CD4-positive, alpha-beta T cell (primary cell): ENCODE measurements at regions not wholly inside any gene's neighbourhood (a gene's known extent, or its start where the extent isn't known, plus 50 kb on each side); places are given as distances from the start of the nearest gene placed in this dataset.

Experiments
- ATAC-seq: fragments of 200-7000 bp; cut with Tn5 transposase; one replicate; pipeline ENCODE4 v1.10.0; 2022; ENCODE audit warnings: mild to moderate bottlenecking; ENCODE audit not compliant: poor library complexity
- CTCF ChIA-PET: fragments of 350-600 bp; sonication (Branson Sonifier 250); formaldehyde crosslinking; loops from one replicate; lab custom pipeline; 2021; ENCODE audit warnings: antibody characterized with exemption, inconsistent platforms; lab: Charles Lee
- POLR2A ChIA-PET: fragments of 350-600 bp; sonication (Branson Sonifier 250); formaldehyde crosslinking; loops from one replicate; lab custom pipeline; 2021; ENCODE audit warnings: antibody characterized with exemption, inconsistent platforms; lab: Charles Lee
- DNase-seq, 14 experiments: peaks; one replicate each; pipeline ENCODE4 v3.0.0-alpha.2; 2013 to 2020; ENCODE audit warnings: mixed read lengths in 2 of 14
- H3K27ac ChIP-seq, 2 donors: one replicate each; pipeline versions ENCODE4 v1.5.1 to v1.7.0; 2013; ENCODE audit warnings: low read length in 2 of 2, low read depth in 1 of 2, mild to moderate bottlenecking in 1 of 2
- H3K27me3 ChIP-seq, 2 experiments: 1 replicate in 1 of 2; 2 replicates in 1 of 2; pipeline versions ENCODE4 v1.6.1 to v1.7.0; 2013; ENCODE audit warnings: low read length in 2 of 2, control low read depth in 1 of 2, mild to moderate bottlenecking in 1 of 2, moderate library complexity in 1 of 2; ENCODE audit not compliant: insufficient read depth in 2 of 2, control insufficient read depth in 1 of 2
- H3K36me3 ChIP-seq: one replicate; pipeline ENCODE4 v1.6.1; 2013; ENCODE audit warnings: low read length, control low read depth; ENCODE audit not compliant: insufficient read depth
- H3K4me1 ChIP-seq: one replicate; pipeline ENCODE4 v1.6.1; 2013; ENCODE audit warnings: low read length, control low read depth; ENCODE audit not compliant: insufficient read depth
- H3K4me3 ChIP-seq: one replicate; pipeline ENCODE4 v1.5.1; 2013; ENCODE audit warnings: mild to moderate bottlenecking, low read length, moderate library complexity
- H3K9me3 ChIP-seq, 2 experiments: 1 replicate in 1 of 2; 2 replicates in 1 of 2; pipeline versions ENCODE4 v1.6.1 to v1.7.0; 2013; ENCODE audit warnings: low read length in 2 of 2, mild to moderate bottlenecking in 2 of 2, control low read depth in 1 of 2, moderate library complexity in 1 of 2; ENCODE audit not compliant: control insufficient read depth in 1 of 2, insufficient read depth in 1 of 2
- H3K27ac Mint-ChIP-seq: one replicate; pipeline ENCODE4 v1.8.0; 2020; ENCODE audit warnings: mixed read lengths
- H3K27me3 Mint-ChIP-seq: one replicate; pipeline ENCODE4 v1.8.0; 2021; ENCODE audit warnings: mixed read lengths
- H3K36me3 Mint-ChIP-seq: one replicate; pipeline ENCODE4 v1.8.0; 2021; ENCODE audit warnings: low read depth, mixed read lengths
- H3K4me1 Mint-ChIP-seq: one replicate; pipeline ENCODE4 v1.8.0; 2021; ENCODE audit warnings: low read depth, mixed read lengths
- H3K4me3 Mint-ChIP-seq: one replicate; pipeline ENCODE4 v1.8.0; 2020; ENCODE audit warnings: mild to moderate bottlenecking, mixed read lengths
- H3K9me3 Mint-ChIP-seq: one replicate; pipeline ENCODE4 v1.8.0; 2020; ENCODE audit warnings: mixed read lengths
- CTCF ChIP-seq: fragments of 200-600 bp; IDR thresholded peaks from one replicate; pipeline ENCODE4 v1.8.0; 2022; ENCODE audit warnings: antibody characterized with exemption, mild to moderate bottlenecking
- intact Hi-C, 2 experiments: fragments of 100-400 bp; cut with DNase I in 1 of 2; cut with micrococcal nuclease in 1 of 2; formaldehyde crosslinking; loops; one replicate each; pipeline versions ENCODE4 v1.15.1 to v1.9.0; 2023 to 2025; cut with DNase I, micrococcal nuclease

- no peaks in the 10 kb centered on the region for H3K9me3 ChIP-seq
- Mint-ChIP-seq H3K9me3 (peaks cover 6% of the 10 kb centered on the region), H3K27ac (no peak overlapping the region), H3K27me3 (no peaks in the 10 kb centered on the region), H3K36me3 (no peaks in the 10 kb centered on the region), H3K4me1 (no peaks in the 10 kb centered on the region), H3K4me3 (no peak overlapping the region)
- H3K4me1 ChIP-seq, result no peaks in the 10 kb centered on the region
- intact Hi-C loops, result no loop called here
- POLR2A ChIA-PET, result no interaction called here
- H3K36me3 ChIP-seq, result no peaks in the 10 kb centered on the region
- H3K27me3 ChIP-seq, result no peaks in the 10 kb centered on the region
- CTCF ChIA-PET, result no interaction called here
- DNase-seq (no peak), ATAC-seq (no peak)
- H3K27ac ChIP-seq, result no peak overlapping the region
- TF ChIP-seq CTCF, result no peak
- no peak overlapping the region for H3K4me3 ChIP-seq
These were observed 1402.1 kb upstream of the ACO1 start for GRCh38 chr9:30982301-30982700.

GRCh38 chr9:30995956-30996738, 1388.3 kb upstream of the ACO1 start:
- Histone ChIP-seq H3K9me3 (no peaks in the 10 kb centered on the region), H3K27ac (no peak overlapping the region), H3K4me1 (no peaks in the 10 kb centered on the region), H3K36me3 (no peaks in the 10 kb centered on the region), H3K27me3 (no peaks in the 10 kb centered on the region), H3K4me3 (no peak overlapping the region)
- Mint-ChIP-seq H3K4me1 (no peaks in the 10 kb centered on the region), H3K27ac (no peak overlapping the region), H3K36me3 (no peaks in the 10 kb centered on the region), H3K4me3 (no peak overlapping the region), H3K27me3 (no peaks in the 10 kb centered on the region), H3K9me3 (no peaks in the 10 kb centered on the region)
- ChIA-PET POLR2A (no interaction called here), CTCF (interaction anchor here (1.3 kb wide), 1 partner anchor 12 kb away, joined by 4 read pairs; no protein-coding TSS in a partner anchor)
- intact Hi-C loops, result no loop called here
- DNase-seq (no peak), ATAC-seq (no peak)
- TF ChIP-seq CTCF, result no peak

- H3K27me3 Mint-ChIP-seq, result no peaks in the 10 kb centered on the region
- H3K4me3 ChIP-seq, result no peak overlapping the region
- H3K27me3 ChIP-seq, result no peaks in the 10 kb centered on the region
- DNase-seq, result no peak
- TF ChIP-seq CTCF, result no peak
- no peaks in the 10 kb centered on the region for H3K36me3 ChIP-seq
- no peaks in the 10 kb centered on the region for H3K4me1 Mint-ChIP-seq
- POLR2A ChIA-PET, result no interaction called here
- CTCF ChIA-PET, result interaction anchor here (1.3 kb wide), 1 partner anchor 12 kb away, joined by 4 read pairs; no protein-coding TSS in a partner anchor
- H3K36me3 Mint-ChIP-seq, result no peaks in the 10 kb centered on the region
- no peaks in the 10 kb centered on the region for H3K9me3 Mint-ChIP-seq
- H3K4me1 ChIP-seq, result no peaks in the 10 kb centered on the region
- no peak overlapping the region for H3K27ac Mint-ChIP-seq
- no peak for ATAC-seq
- H3K4me3 Mint-ChIP-seq, result no peak overlapping the region
- intact Hi-C loops, result no loop called here
- no peaks in the 10 kb centered on the region for H3K9me3 ChIP-seq
- H3K27ac ChIP-seq, result no peak overlapping the region
These were observed 1387.7 kb upstream of the ACO1 start for GRCh38 chr9:30996761-30997160.
